IMR-90 (cell line): ENCODE measurements at regions not wholly inside any gene's neighbourhood (a gene's known extent, or its start where the extent isn't known, plus 50 kb on each side); places are given as distances from the start of the nearest gene placed in this dataset.

Experiments used
- ATAC-seq: fragments of 200-7000 bp; cut with Tn5 transposase; 2 replicates; pipeline ENCODE4 v1.9.1; 2020; ENCODE audit warnings: low read depth, mild to moderate bottlenecking, moderate library complexity
- BruUV-seq: library from RNA; stranded (reverse); fragments of 400-500 nt; replicated peaks from 2 replicates; lab custom pipeline; 2021; lab: Mats Ljungman, UMichigan
- CTCF ChIA-PET: fragments of 300-600 bp; formaldehyde crosslinking; extraction: SDS; loops from one replicate; lab custom pipeline; 2021; ENCODE audit warnings: antibody characterized with exemption; lab: Yijun Ruan, JAX
- POLR2A ChIA-PET: fragments of 300-600 bp; sonication (Branson Sonifier 250); formaldehyde crosslinking; loops from one replicate; lab custom pipeline; 2022; ENCODE audit warnings: antibody characterized with exemption; ENCODE audit not compliant: unreplicated experiment; lab: Charles Lee
- DNase-seq: peaks from one replicate; pipeline ENCODE4 v3.0.0; 2013
- H2AFZ ChIP-seq: replicated peaks from 2 replicates; pipeline ENCODE3; 2013; ENCODE audit warnings: low read length, mild to moderate bottlenecking; ENCODE audit not compliant: poor library complexity
- H2AK5ac ChIP-seq: 2 replicates; pipeline ENCODE4 v1.6.1; 2013; ENCODE audit warnings: low read depth, low read length, inconsistent platforms
- H2AK9ac ChIP-seq: replicated peaks from 2 replicates; pipeline ENCODE3; 2013; ENCODE audit warnings: mild to moderate bottlenecking, low read depth, low read length, moderate library complexity; ENCODE audit not compliant: poor library complexity
- H2BK120ac ChIP-seq: 2 replicates; pipeline ENCODE4 v1.6.1; 2013; ENCODE audit warnings: low read depth, low read length, inconsistent platforms
- H2BK15ac ChIP-seq: 3 replicates; pipeline ENCODE4 v1.6.1; 2013; ENCODE audit warnings: low read depth, low read length, inconsistent platforms
- H2BK20ac ChIP-seq: 2 replicates; pipeline ENCODE4 v1.6.1; 2013; ENCODE audit warnings: low read depth, mild to moderate bottlenecking, inconsistent platforms, low read length, moderate library complexity
- H2BK5ac ChIP-seq: 2 replicates; pipeline ENCODE4 v1.6.1; 2013; ENCODE audit warnings: mild to moderate bottlenecking, low read depth, low read length, inconsistent platforms; ENCODE audit not compliant: poor library complexity, severe bottlenecking
- H3K14ac ChIP-seq: replicated peaks from 2 replicates; pipeline ENCODE4 v1.6.1; 2013; ENCODE audit warnings: low read depth, low read length, inconsistent platforms
- H3K18ac ChIP-seq: 2 replicates; pipeline ENCODE4 v1.6.1; 2013; ENCODE audit warnings: low read depth, low read length, control low read depth
- H3K23ac ChIP-seq: 2 replicates; pipeline ENCODE4 v1.6.1; 2013; ENCODE audit warnings: low read depth, low read length, inconsistent platforms
- H3K27ac ChIP-seq: 2 replicates; pipeline ENCODE4 v1.5.1; 2013; ENCODE audit warnings: mild to moderate bottlenecking, control low read depth, low read length; ENCODE audit not compliant: insufficient read depth
- H3K27me3 ChIP-seq: 2 replicates; pipeline ENCODE4 v1.6.1; 2013; ENCODE audit warnings: low read length; ENCODE audit not compliant: control insufficient read depth, insufficient read depth
- H3K36me3 ChIP-seq: 2 replicates; pipeline ENCODE4 v1.6.1; 2013; ENCODE audit warnings: low read length, mixed read lengths; ENCODE audit not compliant: control insufficient read depth, insufficient read depth
- H3K4ac ChIP-seq: 2 replicates; pipeline ENCODE4 v1.6.1; 2013; ENCODE audit warnings: low read depth, low read length, inconsistent platforms
- H3K4me1 ChIP-seq: 2 replicates; pipeline ENCODE4 v1.6.1; 2013; ENCODE audit warnings: low read length, mixed read lengths; ENCODE audit not compliant: control insufficient read depth, insufficient read depth
- H3K4me2 ChIP-seq: 2 replicates; pipeline ENCODE4 v1.6.1; 2013; ENCODE audit warnings: low read depth, mild to moderate bottlenecking, control low read depth, low read length, moderate library complexity
- H3K4me3 ChIP-seq: 2 replicates; pipeline ENCODE4 v1.5.1; 2013; ENCODE audit warnings: low read depth, mild to moderate bottlenecking, control low read depth, low read length, moderate library complexity; ENCODE audit not compliant: insufficient read depth
- H3K56ac ChIP-seq: 2 replicates; pipeline ENCODE4 v1.6.1; 2013; ENCODE audit warnings: low read length, inconsistent platforms; ENCODE audit not compliant: insufficient read depth; ENCODE audit errors: extremely low read depth
- H3K79me1 ChIP-seq, 2 experiments: 2 replicates each; pipeline ENCODE4 v1.6.1; 2013; ENCODE audit warnings: low read length in 2 of 2, inconsistent platforms in 1 of 2, low read depth in 1 of 2
- H3K9ac ChIP-seq: 2 replicates; pipeline ENCODE4 v1.6.1; 2013; ENCODE audit warnings: low read depth, low read length, control low read depth
- H3K9me1 ChIP-seq: 2 replicates; pipeline ENCODE4 v1.6.1; 2013; ENCODE audit warnings: low read length, inconsistent platforms; ENCODE audit not compliant: insufficient read depth
- H3K9me3 ChIP-seq: 2 replicates; pipeline ENCODE4 v1.6.1; 2013; ENCODE audit warnings: low read length; ENCODE audit not compliant: control insufficient read depth, insufficient read depth
- H4K20me1 ChIP-seq: 2 replicates; pipeline ENCODE4 v1.6.1; 2013; ENCODE audit warnings: low read length, inconsistent platforms; ENCODE audit not compliant: insufficient read depth
- H4K5ac ChIP-seq: 2 replicates; pipeline ENCODE4 v1.6.1; 2013; ENCODE audit warnings: mild to moderate bottlenecking, low read depth, low read length, control low read depth
- H4K8ac ChIP-seq, 2 experiments: 2 replicates each; pipeline ENCODE4 v1.6.1; 2013; ENCODE audit warnings: low read depth in 2 of 2, low read length in 2 of 2, control low read depth in 1 of 2, inconsistent platforms in 1 of 2
- H4K91ac ChIP-seq: 2 replicates; pipeline ENCODE4 v1.6.1; 2013; ENCODE audit warnings: low read depth, low read length, inconsistent platforms; ENCODE audit not compliant: insufficient read depth
- BHLHE40 ChIP-seq: fragments of 150-350 bp; IDR thresholded peaks from 2 replicates; pipeline ENCODE4 v1.6.1; 2016; ENCODE audit warnings: mild to moderate bottlenecking, low read depth, low read length
- CEBPB ChIP-seq: IDR thresholded peaks from 2 replicates; pipeline ENCODE4 v1.6.1; 2012; ENCODE audit warnings: low read depth, low read length, improper control_type of control experiment
- CHD1 ChIP-seq: IDR thresholded peaks from 2 replicates; pipeline ENCODE4 v1.6.1; 2012; ENCODE audit warnings: low read depth, low read length, improper control_type of control experiment
- CTCF ChIP-seq: conservative IDR thresholded peaks from 2 replicates; pipeline ENCODE4 v1.5.1; 2012; ENCODE audit warnings: mild to moderate bottlenecking, low read depth, low read length, improper control_type of control experiment
- ELK1 ChIP-seq: fragments of 150-350 bp; IDR thresholded peaks from 2 replicates; pipeline ENCODE4 v1.6.1; 2016; ENCODE audit warnings: low read depth, mild to moderate bottlenecking, low read length, moderate library complexity, borderline replicate concordance
- FOS ChIP-seq: fragments of 150-350 bp; IDR thresholded peaks from 2 replicates; pipeline ENCODE4 v1.6.1; 2016; ENCODE audit warnings: low read depth, low read length
- MAFK ChIP-seq: IDR thresholded peaks from 2 replicates; pipeline ENCODE4 v1.6.1; 2012; ENCODE audit warnings: low read depth, low read length, improper control_type of control experiment
- MAZ ChIP-seq: IDR thresholded peaks from 2 replicates; pipeline ENCODE4 v1.6.1; 2012; ENCODE audit warnings: low read depth, mild to moderate bottlenecking, low read length, improper control_type of control experiment, moderate library complexity, borderline replicate concordance
- MXI1 ChIP-seq: IDR thresholded peaks from 2 replicates; pipeline ENCODE4 v1.6.1; 2012; ENCODE audit warnings: low read depth, mild to moderate bottlenecking, low read length, moderate library complexity, borderline replicate concordance
- NFE2L2 ChIP-seq: fragments of 150-350 bp; IDR thresholded peaks from 2 replicates; pipeline ENCODE4 v1.6.1; 2016; ENCODE audit warnings: low read depth, mild to moderate bottlenecking, low read length
- POLR2A ChIP-seq: IDR thresholded peaks from 2 replicates; pipeline ENCODE4 v1.6.1; 2012; ENCODE audit warnings: mild to moderate bottlenecking, low read depth, low read length
- RAD21 ChIP-seq: IDR thresholded peaks from 2 replicates; pipeline ENCODE4 v1.6.1; 2012; ENCODE audit warnings: low read length, improper control_type of control experiment
- RCOR1 ChIP-seq: IDR thresholded peaks from 2 replicates; pipeline ENCODE4 v1.6.1; 2012; ENCODE audit warnings: mild to moderate bottlenecking, low read length, improper control_type of control experiment; ENCODE audit not compliant: insufficient replicate concordance
- SMC3 ChIP-seq: fragments of 150-350 bp; IDR thresholded peaks from 2 replicates; pipeline ENCODE4 v1.6.1; 2016; ENCODE audit warnings: low read depth, mild to moderate bottlenecking, antibody characterized with exemption, low read length, moderate library complexity
- USF2 ChIP-seq: fragments of 150-350 bp; IDR thresholded peaks from 2 replicates; pipeline ENCODE4 v1.6.1; 2017; ENCODE audit warnings: mild to moderate bottlenecking, antibody characterized with exemption, low read length, low read depth
- WGBS, 2 experiments: methylation state at CpG; one replicate each; pipeline versions ENCODE4 v1.1.5 to v1.1.7; 2013; ENCODE audit warnings: missing lambda C conversion rate in 2 of 2; ENCODE audit not compliant: insufficient read length in 1 of 2; ENCODE audit errors: extremely low coverage in 2 of 2; 5-methylcytosine and 5-hydroxymethylcytosine counted together
- dilution Hi-C: fragments of 300-500 bp; cut with HindIII; formaldehyde crosslinking; loops from one replicate; pipeline ENCODE4 v1.14.3; 2018; ENCODE audit warnings: low sequenced_read_pairs; ENCODE audit not compliant: unreplicated experiment
- in situ Hi-C: fragments of 300-500 bp; cut with MboI; formaldehyde crosslinking; loops from 3 replicates; pipeline ENCODE4 v1.14.3; 2019; ENCODE audit warnings: low sequenced_read_pairs, inconsistent platforms, mixed read lengths
- intact Hi-C: fragments of 100-400 bp; cut with micrococcal nuclease; formaldehyde crosslinking; loops from 2 replicates; pipeline ENCODE4 v1.10.0; 2022

- in situ Hi-C loops = no loop called here
- dilution Hi-C loops = no loop called here
- ATAC-seq (no peak), DNase-seq (no peak)
- Histone ChIP-seq H3K4me1 (0 out of 2 replicates have a peak, but pooled peaks cover 3% of the 10 kb centered on the region), H3K79me1 (no peaks in the 10 kb centered on the region), H2AK5ac (no peak overlapping the region), H3K14ac (no peak overlapping the region), H3K9me1 (no peaks in the 10 kb centered on the region), H2AK9ac (no peak overlapping the region), H4K91ac (no peak overlapping the region), H3K9ac (no peak overlapping the region), H3K4me3 (no peak overlapping the region), H3K23ac (no peak overlapping the region), H3K4me2 (no peak overlapping the region), H4K20me1 (no peaks in the 10 kb centered on the region), H2BK5ac (no peak overlapping the region), H3K27me3 (peaks cover 19% of the 10 kb centered on the region), H2AFZ (no peak overlapping the region), H3K9me3 (no peaks in the 10 kb centered on the region), H3K18ac (no peak overlapping the region), H4K5ac (no peak overlapping the region), H3K36me3 (no peaks in the 10 kb centered on the region), H2BK120ac (no peak overlapping the region), H2BK20ac (no peak overlapping the region), H3K4ac (no peak overlapping the region), H3K56ac (no peak overlapping the region), H2BK15ac (no peak overlapping the region), H3K27ac (no peak overlapping the region), H4K8ac (no peak overlapping the region)
- CTCF ChIA-PET = no interaction called here
- TF ChIP-seq RAD21 (no peak), NFE2L2 (no peak), CTCF (no peak), MAFK (no peak), RCOR1 (no peak), POLR2A (no peak), SMC3 (no peak), CHD1 (no peak), MAZ (no peak), FOS (no peak), CEBPB (no peak), MXI1 (no peak), ELK1 (no peak), BHLHE40 (no peak), USF2 (no peak)
- POLR2A ChIA-PET = no interaction called here
- no TSS peak for BruUV-seq
- WGBS, 2 experiments = 75% methylated on average over 4 of the region's 5 CpGs; no CpG with 5 or more reads in 1 of the 2 experiments
- intact Hi-C loops = loop anchor here (5.0 to 10.0 kb wide), 2 partner anchors 110 to 212 kb away; no protein-coding TSS in a partner anchor
These were observed 206.2 kb downstream of the CSNK2A3 start for GRCh38 chr11:11146830-11147229.
